Psoas muscle (tissue), 7 donors: ENCODE measurements at regions not wholly inside any gene's neighbourhood (a gene's known extent, or its start where the extent isn't known, plus 50 kb on each side); places are given as distances from the start of the nearest gene placed in this dataset.
A peak's percentile ranks its signal among the peaks of the same experiment; 100 is the strongest.

Experiments used
- ATAC-seq, 4 donors: fragments of 200-7000 bp; cut with Tn5 transposase; one replicate each; pipeline ENCODE4 v1.9.1; 2020; ENCODE audit warnings: moderate library complexity in 3 of 4, mild to moderate bottlenecking in 2 of 4
- DNase-seq, 2 donors: peaks; one replicate each; pipeline ENCODE4 v3.0.0-alpha.2; 2020
- H3K27ac ChIP-seq: fragments of 200-600 bp; one replicate; pipeline ENCODE4 v1.8.0; 2022
- H3K27me3 ChIP-seq, 3 donors: fragments of 200-600 bp in 1 of 3; one replicate each; pipeline versions ENCODE4 v1.6.1 to v1.8.0; 2013 to 2022; ENCODE audit warnings: low read length in 2 of 3, mild to moderate bottlenecking in 2 of 3, moderate library complexity in 1 of 3; ENCODE audit not compliant: insufficient read depth in 3 of 3
- H3K36me3 ChIP-seq, 2 donors: fragments of 200-600 bp in 1 of 2; one replicate each; pipeline versions ENCODE4 v1.6.1 to v1.8.0; 2013 to 2022; ENCODE audit warnings: low read depth in 1 of 2, mild to moderate bottlenecking in 1 of 2, moderate library complexity in 1 of 2; ENCODE audit not compliant: insufficient read depth in 1 of 2
- H3K4me1 ChIP-seq: fragments of 200-600 bp; one replicate; pipeline ENCODE4 v1.8.0; 2022
- H3K4me3 ChIP-seq: fragments of 200-600 bp; one replicate; pipeline ENCODE4 v1.8.0; 2022; ENCODE audit warnings: mild to moderate bottlenecking
- H3K9me3 ChIP-seq: fragments of 200-600 bp; one replicate; pipeline ENCODE4 v1.8.0; 2022
- WGBS, 3 donors: extraction: QIAGEN DNeasy Blood & Tissue Kit; methylation state at CpG; one replicate each; pipeline versions ENCODE4 v1.1.6 to v1.1.7; 2013; 5-methylcytosine and 5-hydroxymethylcytosine counted together
- intact Hi-C, 2 donors: fragments of 100-400 bp; cut with DNase I; formaldehyde crosslinking; loops; one replicate each; pipeline versions ENCODE4 v1.11.0 to v1.14.2; 2022
- TF ChIP-seq, protein P1 (sequence below): fragments of 200-600 bp; IDR thresholded peaks from one replicate; pipeline ENCODE4 v1.8.0; 2022; ENCODE audit warnings: antibody characterized with exemption
- donor health status: healthy with polysubstance abuse.
- donor health status: DM: no; HTN: no; CAD: no; lungs with moderate emphysema.
- donor health status: Bipolar disorder and iron deficiency.
- donor health status: healthy.
- donor health status: DM: yes; HTN: yes; CAD: no.
- donor health status: DM: no; HTN: no; CAD: no.
- donor health status: DM: yes; HTN: yes; CAD: no.

- H3K4me1 ChIP-seq: no peaks in the 10 kb centered on the region
Measured at GRCh38 chr1:164477343-164477742, 81.6 kb upstream of the PBX1 start.

GRCh38 chr1:164479242-164479641 lies 79.7 kb upstream of the PBX1 start:
- ATAC-seq: no peak

More at GRCh38 chr1:164477343-164477742, 81.6 kb upstream of the PBX1 start:
- ATAC-seq (no peak), DNase-seq (no peak)
- TF ChIP-seq, protein P1, sequence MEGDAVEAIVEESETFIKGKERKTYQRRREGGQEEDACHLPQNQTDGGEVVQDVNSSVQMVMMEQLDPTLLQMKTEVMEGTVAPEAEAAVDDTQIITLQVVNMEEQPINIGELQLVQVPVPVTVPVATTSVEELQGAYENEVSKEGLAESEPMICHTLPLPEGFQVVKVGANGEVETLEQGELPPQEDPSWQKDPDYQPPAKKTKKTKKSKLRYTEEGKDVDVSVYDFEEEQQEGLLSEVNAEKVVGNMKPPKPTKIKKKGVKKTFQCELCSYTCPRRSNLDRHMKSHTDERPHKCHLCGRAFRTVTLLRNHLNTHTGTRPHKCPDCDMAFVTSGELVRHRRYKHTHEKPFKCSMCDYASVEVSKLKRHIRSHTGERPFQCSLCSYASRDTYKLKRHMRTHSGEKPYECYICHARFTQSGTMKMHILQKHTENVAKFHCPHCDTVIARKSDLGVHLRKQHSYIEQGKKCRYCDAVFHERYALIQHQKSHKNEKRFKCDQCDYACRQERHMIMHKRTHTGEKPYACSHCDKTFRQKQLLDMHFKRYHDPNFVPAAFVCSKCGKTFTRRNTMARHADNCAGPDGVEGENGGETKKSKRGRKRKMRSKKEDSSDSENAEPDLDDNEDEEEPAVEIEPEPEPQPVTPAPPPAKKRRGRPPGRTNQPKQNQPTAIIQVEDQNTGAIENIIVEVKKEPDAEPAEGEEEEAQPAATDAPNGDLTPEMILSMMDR: no peak
- H3K4me3 ChIP-seq: no peak overlapping the region
- H3K36me3 ChIP-seq: no peaks in the 10 kb centered on the region
- WGBS, 3 donors: 83 to 89% (median 86%) methylated on average over 4 of the region's 4 CpGs
- H3K9me3 ChIP-seq: no peaks in the 10 kb centered on the region
- no peak overlapping the region for H3K27ac ChIP-seq
- H3K27me3 ChIP-seq: no peaks in the 10 kb centered on the region
- intact Hi-C loops: no loop called here

GRCh38 chr1:164480285-164480907 lies 78.6 kb upstream of the PBX1 start:
- Histone ChIP-seq H3K9me3 (no peaks in the 10 kb centered on the region), H3K27ac (no peak overlapping the region), H3K4me3 (no peak overlapping the region), H3K4me1 (no peaks in the 10 kb centered on the region), H3K27me3 (no peaks in the 10 kb centered on the region), H3K36me3 (no peaks in the 10 kb centered on the region)
- intact Hi-C loops: no loop called here
- TF ChIP-seq, protein P1: no peak
- DNase-seq: no peak
- 46 to 100% (median 98%) methylated on average over 1 of the region's 1 CpG for WGBS, 3 donors
- ATAC-seq: no peak

More at GRCh38 chr1:164479242-164479641, 79.7 kb upstream of the PBX1 start:
- no peaks in the 10 kb centered on the region for H3K4me1 ChIP-seq
- H3K27ac ChIP-seq: no peak overlapping the region
- no peaks in the 10 kb centered on the region for H3K27me3 ChIP-seq
- no peaks in the 10 kb centered on the region for H3K9me3 ChIP-seq
- intact Hi-C loops: no loop called here
- no peak overlapping the region for H3K4me3 ChIP-seq
- no peaks in the 10 kb centered on the region for H3K36me3 ChIP-seq
- TF ChIP-seq, protein P1: no peak
- WGBS, 3 donors: 57 to 81% (median 61%) methylated on average over 1 of the region's 1 CpG
- DNase-seq: no peak

DNA sequence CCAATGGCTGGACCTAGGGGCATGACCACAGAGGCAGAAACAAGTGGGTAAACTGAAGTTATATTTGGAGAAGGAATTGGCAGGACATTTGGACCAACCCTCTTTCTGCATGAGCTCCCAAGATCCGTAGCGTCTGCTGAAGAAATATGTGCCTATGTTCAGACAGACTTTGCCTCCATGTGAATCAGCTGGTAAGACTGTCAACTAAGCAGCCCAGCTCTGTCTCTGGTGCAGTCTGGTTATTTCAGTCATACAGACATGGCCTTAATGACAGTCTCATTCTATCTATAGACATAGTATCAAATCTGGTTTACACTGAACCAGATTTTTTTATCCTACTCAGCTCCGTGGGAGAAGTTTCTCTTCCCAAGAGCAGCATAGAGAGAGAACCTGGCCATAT lies 63.1 kb upstream of the PBX1 start:
- Histone ChIP-seq H3K4me3 (no peak overlapping the region), H3K36me3 (no peaks in the 10 kb centered on the region), H3K27me3 (no peaks in the 10 kb centered on the region), H3K27ac (no peak overlapping the region), H3K9me3 (no peaks in the 10 kb centered on the region), H3K4me1 (no peaks in the 10 kb centered on the region)
- DNase-seq: no peak
- WGBS, 3 donors: 32 to 71% (median 37%) methylated on average over 3 of the region's 3 CpGs
- TF ChIP-seq, protein P1: no peak
- intact Hi-C loops: no loop called here
- peak in 3 of 4 donors; percentile 41 to 85 (median 55) for ATAC-seq

GRCh38 chr1:164498792-164499191 lies 60.2 kb upstream of the PBX1 start:
- WGBS, 3 donors: 80 to 82% (median 80%) methylated on average over 2 of the region's 2 CpGs
- intact Hi-C loops: no loop called here
- H3K27me3 ChIP-seq: no peaks in the 10 kb centered on the region

More at GRCh38 chr1:164498792-164499191, 60.2 kb upstream of the PBX1 start:
- Histone ChIP-seq H3K27ac (no peak overlapping the region), H3K9me3 (no peaks in the 10 kb centered on the region), H3K4me1 (no peaks in the 10 kb centered on the region), H3K4me3 (no peak overlapping the region), H3K36me3 (no peaks in the 10 kb centered on the region)
- DNase-seq (no peak), ATAC-seq (no peak)
- TF ChIP-seq, protein P1: no peak
